ENCODE measurements at regions not wholly inside any gene's neighbourhood (a gene's known extent, or its start where the extent isn't known, plus 50 kb on each side); places are given as distances from the start of the nearest gene placed in this dataset.

DNA sequence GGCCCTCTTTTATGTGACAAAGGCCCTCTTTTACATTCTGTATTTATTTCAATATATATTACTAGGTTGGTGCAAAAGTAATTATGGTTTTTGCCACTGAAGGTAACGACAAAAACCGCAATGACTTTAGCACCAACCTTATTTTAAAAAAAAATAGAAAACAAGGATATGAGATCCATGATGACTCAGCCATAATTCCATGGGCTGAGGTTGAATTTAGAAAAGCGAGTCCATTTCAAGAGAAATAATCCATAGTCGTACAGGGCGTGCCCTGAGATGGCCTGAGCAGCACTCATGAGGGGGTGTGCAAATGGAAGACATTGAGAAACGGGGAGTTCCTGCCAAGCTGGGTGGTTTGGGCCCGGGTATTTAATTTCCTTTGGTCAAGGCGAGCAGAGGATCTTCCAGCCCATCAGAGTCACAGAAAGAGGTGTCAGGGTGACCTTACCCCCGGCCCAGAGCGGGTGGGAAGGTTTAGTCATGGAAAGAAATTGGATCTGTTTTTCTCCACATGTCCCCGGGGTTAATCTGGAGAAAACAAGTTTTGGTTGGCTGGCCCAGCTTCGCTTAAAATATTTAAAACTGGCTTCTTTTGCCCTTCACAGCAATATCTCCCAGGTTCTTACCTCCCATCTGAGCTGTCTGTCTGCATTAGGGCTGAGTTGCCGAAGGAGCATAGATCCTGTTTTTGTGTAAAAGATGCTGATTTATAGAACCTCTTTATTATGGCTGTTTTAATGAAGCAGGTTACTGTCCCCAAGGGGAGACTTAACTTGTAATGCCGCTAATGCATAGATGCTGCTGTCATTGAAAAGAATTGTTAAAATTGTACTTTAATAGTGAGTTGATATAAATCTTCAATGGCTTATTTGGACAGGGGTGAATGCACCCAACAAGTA is 255.6 kb downstream of the PREX1 start:
- no peak for DNase-seq (ENCODE audit: low read depth in 2 of 2)

DNA sequence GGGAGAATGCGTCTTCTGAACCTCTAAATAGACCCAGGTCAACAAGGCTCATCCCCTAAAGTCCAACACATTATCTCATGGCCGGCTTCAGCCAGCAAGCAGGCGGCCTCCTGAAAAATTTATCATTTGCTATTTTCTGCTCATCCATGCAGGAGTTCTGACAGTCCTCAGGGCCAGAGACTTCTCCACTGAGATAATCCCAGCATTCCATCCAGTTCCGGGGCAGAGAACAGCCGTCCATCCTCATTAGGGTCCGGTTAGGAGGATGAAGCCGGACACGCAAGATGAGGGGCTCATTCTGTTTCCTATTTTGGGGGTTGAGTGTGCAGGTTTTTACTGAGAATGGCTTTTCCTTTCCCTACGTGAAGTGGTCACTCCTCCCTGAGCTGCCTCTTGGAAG is 258.1 kb downstream of the PREX1 start:
- DNase-seq (ENCODE audit: low read depth in 2 of 2) = no peak

DNA sequence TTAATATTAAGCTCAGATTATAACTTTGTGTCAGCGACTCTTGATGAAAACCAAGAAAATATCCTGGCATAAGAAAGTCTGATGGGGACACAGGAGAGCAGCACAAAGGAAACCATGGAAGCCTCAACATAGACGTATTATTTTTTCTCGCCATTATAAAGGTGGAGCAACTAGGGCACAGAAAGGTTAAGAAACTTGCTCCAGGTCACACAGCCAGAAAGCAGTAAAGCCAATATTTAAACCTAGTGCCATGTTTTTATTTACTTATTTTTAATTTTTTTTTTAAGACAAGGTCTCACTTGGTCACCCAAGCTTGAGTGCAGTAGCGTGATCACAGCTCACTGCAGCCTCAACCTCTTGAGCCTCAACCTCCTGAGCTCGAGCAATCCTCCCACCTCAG is 259.3 kb downstream of the PREX1 start:
- DNase-seq (ENCODE audit: low read depth in 2 of 2) = no peak

DNA sequence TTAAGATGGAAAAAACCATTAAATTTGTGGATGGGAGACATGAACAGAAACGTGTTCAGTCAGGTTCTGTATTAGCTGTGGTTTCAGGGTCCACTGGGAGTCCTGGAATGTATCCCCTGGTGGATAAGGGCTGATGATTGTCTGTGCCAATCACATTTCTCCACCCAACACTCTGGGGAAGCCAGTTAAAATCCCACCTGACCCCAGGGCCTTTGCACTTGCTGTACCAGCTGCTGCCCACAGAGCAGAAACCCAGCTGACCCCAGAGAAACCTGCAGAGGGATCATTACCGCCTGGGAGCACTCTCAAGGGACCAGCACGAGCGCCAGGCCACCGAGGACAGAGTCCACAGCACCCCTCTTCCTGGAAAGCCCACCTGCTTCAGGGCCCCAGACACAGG is 260.7 kb downstream of the PREX1 start:
- DNase-seq (ENCODE audit: low read depth in 2 of 2) = no peak

DNA sequence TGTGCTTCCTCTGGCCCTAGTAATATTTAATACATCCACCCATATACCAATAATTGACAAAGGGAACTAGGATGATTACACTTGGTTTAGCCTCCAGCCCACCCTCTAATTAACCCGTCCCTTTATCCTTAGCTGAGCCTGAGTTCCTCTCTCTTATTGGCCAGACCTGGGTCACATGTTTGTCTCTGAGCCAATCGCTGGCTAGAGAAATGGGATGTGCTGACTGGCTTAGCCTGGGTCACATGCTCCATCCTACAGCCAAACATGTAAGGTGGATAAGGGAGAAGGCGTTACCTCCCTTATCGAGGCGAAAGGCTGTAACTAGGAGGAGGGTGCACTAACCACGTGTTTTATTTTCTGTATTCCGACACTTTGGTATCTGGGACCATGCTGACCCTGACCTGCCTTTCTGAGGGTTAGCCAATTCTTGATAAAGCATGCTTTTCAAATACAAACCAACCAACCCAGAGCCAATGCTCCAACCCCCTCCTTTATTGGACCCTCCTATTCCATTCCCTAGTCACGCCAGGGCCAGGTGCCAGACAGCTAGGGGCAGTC is 262.7 kb downstream of the PREX1 start:
- no peak for DNase-seq (ENCODE audit: low read depth in 2 of 2)

DNA sequence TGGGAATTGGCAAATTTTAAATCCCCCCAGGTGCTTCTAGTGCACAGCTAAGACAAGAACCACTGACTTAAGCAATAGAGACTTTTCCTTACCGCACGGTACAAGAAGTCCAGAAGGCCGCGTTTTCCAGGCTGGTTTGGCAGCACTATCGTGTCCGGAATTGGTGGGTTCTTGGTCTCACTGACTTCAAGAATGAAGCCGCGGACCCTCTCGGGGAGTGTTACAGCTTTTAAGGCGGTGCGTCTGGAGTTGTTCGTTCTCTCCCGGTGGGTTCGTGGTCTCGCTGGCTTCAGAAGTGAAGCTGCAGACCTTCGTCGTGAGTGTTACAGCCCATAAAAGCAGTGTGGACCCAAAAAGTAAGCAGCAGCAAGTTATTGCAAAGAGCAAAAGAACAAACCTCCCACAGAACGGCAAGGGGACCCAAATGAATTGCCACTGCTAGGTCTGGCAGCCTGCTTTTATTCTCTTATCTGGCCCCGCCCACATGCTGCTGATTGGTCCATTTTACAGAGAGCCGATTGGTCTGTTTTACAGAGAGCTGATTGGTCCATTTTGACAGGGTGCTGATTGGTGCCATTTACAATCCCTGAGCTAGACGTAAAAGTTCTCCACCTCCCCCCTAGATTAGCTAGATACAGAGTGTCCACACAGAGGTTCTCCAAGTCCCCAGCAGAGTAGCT is 264.5 kb downstream of the PREX1 start:
- DNase-seq (ENCODE audit: low read depth in 2 of 2) = no peak

DNA sequence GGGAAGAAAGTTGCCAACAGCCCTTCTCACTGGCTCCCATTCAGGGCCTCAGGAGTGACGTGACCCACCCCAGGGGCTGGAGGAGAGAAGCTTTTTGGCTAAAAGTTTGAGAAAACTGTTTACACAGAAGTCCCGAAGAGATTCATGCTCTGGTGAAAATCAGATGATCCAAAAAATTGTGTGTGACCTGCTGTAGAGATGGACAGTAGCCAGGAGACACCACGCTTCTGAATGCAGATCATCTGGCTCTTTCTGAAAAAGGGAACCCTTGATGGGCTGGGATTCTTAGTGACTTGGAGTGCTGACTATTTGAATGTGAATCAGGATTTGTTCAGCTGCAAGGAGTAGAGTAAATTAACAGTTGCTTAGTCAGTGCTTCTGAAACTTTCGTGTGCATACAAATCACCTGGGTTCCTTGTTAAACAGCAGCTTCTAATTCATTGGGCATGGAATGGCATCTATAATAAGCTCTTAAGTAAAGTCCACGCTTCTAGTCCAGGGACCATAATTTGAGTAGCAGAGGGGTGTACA is 265.1 kb downstream of the PREX1 start:
- no peak for DNase-seq (ENCODE audit: low read depth in 2 of 2)

DNA sequence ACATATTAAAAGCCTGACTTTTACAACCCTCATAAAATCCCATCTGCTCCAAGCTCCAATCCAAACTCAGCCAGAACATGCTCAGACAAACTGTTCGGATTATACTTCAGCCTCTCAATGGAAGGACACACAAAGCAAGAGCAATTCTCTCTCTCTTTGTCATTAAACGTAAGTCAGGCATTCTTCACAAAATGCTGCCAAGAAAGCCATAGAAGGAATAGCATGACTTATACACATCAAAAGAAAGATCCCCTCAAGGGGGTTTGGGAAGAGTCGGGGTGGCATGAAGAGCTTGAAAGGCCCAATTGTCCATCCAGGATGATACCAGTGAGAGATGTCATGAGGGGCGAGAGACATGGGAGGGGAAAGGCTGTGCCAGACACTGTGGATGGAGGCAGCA is 268.9 kb downstream of the PREX1 start:
- DNase-seq (ENCODE audit: low read depth in 2 of 2) = no peak

DNA sequence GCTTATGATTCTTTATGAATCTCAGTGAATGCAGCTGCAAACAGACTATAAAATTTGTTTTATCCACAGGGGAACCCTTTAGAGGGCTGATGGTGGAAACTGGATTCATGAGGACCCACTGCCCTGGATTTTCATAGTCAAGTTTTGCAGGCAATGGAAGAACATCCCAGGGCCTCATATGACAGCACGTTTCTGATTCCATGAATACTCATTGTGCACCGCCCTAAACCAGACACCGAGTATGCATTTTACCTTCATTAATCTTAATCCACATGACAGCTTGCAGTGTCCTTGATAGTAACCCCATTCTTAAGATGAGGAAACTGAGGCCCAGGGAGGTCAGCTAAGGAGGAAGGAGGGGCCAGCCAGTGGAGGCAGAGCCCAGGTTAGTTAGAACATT is 270.4 kb downstream of the PREX1 start:
- DNase-seq (ENCODE audit: low read depth in 2 of 2) = no peak

DNA sequence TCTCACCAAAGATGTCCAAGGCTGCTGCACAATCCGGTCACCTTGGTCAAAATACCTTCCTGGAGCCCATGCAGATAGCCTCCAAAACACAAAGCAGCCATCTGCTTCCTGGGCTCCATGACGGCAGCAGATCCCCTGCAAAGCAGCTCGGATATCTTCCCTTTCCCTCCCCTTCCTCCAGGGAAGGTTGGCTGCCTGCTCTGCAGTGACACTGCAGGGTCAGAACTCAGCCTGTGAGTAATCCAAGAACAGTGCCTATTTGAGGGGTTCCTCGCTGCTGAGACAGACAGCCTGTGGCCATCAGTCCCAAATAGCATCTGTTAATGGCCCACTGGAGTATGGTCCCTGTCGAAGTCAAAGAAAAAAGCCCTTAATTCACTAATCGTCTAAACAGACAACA is 270.8 kb downstream of the PREX1 start:
- no peak for DNase-seq (ENCODE audit: low read depth in 2 of 2)

DNA sequence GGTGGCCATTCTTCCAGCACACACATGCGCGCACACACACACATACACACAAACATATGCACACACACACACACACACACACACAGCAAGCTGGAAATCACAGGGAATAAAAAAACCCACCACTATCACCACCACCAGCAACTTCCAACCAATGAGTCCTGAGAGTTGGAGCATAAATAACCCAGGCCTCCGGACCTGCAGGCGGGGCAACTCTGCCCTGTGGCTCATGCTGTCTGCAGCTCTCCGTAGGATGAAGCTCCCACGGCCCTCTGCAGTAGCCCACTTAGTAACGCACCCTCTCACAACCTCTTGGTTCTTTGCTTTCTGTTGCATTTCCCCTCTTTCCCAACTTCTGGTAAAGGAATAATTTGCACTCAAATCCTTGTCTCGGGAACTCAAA is 275.2 kb downstream of the PREX1 start:
- no peak for DNase-seq (ENCODE audit: low read depth in 2 of 2)

DNA sequence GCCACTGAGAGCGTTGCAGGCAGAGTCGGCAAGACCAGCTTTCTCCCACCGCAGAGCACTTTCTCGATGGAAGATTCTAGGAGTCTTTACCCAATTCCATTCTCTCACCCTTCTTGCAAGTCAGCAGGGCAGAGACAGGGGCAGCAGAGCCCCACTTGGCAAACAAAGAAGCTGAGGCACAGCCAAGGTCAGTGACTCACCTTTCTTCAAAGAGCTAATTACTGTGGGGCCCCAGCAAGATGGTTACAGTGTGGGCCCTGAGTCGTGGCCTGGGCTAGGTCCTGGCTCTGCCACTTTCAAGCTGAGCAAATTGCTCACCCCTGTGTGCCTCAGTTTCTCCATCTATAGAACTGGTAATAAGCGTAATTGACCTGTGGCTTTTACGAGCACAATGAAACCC is 277.0 kb downstream of the PREX1 start:
- no peak for DNase-seq (ENCODE audit: low read depth in 2 of 2)

DNA sequence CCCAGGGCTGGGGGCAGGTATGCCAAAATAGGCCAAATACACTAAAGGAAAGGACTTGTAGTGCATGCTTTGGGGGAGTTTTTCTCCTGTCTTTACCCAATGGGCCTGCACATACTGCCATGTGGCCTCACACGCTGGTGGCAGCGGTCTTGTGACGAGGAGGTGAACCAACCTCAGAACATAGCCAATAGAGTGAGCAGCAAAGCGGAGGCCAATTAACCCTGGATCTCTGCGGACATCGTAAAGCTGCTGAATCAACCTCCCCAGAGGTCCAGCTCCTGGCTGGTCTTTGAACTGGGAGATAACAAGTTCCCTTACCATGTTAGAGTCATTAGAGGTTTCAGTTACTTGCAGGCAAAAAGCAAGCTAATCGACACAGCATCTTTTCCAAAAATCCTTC is 280.1 kb downstream of the PREX1 start:
- DNase-seq (ENCODE audit: low read depth in 2 of 2) = no peak

DNA sequence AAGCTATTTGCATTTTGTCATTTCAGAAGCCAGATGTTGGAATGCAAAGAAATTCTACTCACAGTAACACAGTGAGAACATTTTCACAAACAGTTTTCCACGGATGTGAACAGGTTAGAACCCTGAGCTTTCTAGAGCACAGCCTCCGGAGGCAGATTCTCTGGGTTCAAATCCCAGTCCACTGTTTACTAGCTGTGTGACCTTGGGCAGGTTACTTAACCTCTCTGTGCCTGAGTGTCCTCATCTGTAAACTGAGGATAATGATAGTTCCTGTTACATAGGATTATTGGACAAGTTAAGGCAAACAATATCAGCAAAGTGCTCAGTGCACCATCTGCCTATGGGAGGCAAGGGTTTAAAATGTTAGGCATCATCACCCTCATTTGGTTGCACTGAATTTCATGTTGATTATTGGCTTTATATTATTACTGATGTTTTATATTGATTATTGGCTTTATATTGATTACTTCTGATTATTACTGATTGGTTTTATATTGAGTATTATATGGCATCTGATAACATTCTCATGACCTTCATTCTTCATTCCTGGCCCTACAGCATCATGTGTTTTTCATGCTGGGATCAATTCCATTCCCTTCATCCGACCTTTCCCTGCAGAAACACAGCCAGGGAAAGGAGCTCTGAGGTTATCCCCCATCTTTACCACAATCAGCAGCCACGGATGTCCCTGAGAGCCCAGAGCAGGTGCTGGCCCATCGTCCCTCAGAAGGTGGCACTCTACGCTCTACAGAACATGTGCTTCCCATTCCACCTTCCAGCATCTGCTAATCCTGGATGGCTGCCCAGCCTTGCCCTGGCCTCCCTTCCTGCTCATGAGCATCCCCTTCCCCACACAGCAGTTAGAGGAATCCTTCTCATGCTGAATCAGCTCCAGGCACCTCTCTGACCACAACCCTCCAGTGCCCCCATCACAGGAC is 283.1 kb downstream of the PREX1 start:
- DNase-seq (ENCODE audit: low read depth in 2 of 2) = no peak

DNA sequence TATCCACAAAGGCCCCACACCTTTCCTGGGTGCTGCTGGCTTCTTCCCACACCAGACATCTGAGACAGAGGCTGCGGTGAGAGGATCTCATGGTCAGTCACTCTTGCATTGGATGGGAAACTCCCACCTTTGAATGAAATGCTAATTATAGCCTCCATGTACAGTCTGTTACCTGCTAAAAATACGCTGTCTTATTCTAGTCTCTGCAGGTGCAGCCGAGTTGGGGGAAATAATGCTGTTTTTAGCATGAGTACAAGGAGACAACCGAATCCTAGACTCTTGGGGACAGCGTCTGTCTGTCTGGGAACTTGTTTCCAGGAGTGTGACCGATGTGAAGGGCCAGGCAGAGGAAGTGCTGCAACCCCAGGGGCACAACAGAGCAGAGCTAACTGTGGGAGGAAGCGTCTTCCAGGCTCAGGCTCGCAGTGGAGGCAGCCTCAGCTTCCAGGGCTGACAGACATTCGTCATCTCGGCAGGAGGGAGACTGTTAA is 286.2 kb downstream of the PREX1 start:
- DNase-seq (ENCODE audit: low read depth in 2 of 2) = no peak

DNA sequence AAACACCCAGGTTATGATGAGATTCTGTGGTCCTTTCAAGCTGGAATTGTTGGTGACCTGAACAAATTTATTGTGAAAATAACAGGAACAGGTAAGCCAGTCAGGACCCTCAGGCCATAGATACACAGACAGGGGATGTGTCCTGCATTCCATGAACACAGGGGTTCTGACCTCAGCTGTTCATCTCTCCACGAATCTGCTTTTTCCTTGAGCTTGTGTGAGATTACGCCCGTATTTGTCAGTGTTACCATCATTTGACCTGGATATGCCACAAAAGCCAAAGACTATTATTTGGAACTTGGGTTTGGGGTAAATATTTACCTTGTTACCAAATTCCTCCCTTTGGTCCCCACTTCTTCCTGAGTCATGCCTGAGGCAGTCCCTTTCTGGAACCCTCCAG is 288.9 kb downstream of the PREX1 start:
- DNase-seq (ENCODE audit: low read depth in 2 of 2) = no peak

DNA sequence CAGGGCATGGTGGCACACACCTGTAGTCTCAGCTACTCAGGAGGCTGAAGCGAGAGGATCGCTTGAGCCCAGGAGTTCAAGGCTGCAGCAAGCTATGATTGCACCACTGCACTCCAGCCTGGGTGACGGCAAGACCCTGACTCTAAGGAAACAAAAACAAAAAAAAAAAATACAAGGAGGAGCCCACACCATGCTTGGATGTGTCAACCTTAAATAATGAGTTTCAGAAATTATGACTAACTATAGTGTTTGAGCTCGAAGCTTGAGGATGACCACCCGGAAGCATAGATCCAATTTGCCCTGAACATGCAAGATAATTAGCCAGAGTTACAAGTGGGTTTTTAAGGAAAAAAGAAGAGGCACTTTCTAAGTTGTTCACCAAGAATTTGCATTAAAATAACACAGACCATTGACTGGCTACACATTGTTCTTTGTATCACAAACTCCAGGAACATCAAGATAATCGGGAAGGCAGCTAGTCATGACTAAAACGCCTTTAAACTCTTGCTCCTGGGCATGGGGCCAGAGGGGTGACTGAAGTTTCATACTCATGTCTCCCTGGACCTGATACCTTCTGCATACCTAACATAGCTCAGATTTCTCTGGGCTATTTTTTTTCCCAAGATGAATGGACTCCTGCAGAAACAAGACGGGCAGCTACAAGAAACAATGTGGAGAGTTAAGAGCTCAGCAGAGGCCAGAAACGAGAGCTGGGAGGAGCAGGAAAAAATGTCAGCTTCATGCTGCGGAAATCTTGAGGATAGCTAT is 289.6 kb downstream of the PREX1 start:
- no peak for DNase-seq (ENCODE audit: low read depth in 2 of 2)

DNA sequence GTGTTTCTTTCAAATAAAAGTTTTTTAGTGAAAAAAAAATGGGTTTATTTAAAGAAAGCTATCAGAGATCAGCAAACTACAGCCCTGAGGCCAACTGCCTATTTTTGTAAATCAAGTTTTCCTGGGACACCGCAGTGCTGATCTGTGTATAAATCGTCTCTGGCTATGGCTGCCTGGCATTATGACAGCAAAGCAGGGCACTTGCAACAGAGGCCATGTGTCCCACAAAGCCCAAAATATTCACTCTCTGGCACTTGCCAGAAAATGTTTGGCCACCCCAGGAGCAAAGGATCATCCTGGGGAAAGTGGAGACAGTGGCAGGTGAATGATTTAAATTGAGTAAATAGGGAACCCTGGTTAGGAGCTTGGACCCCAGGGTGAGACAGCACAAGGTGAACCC is 291.6 kb downstream of the PREX1 start:
- DNase-seq (ENCODE audit: low read depth in 2 of 2) = no peak

DNA sequence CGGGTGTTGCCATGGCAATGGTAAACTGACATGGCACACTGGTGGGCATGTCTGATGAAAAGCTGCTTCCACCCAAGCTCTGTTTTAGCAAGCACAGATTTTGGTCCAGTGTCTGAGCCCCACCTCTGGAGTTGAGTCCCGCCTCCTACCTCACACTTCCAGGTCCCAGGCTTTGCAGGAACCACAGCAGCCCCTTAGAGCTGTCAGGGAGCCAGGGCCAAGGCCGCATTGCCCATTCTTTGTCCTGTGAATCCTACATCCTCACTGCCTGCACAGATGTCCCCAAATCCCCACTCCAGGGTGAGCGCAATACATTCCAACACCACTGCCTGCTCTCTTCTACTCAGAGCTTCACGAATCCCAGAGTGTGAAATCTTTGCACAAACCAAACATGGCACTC is 292.2 kb downstream of the PREX1 start:
- no peak for DNase-seq (ENCODE audit: low read depth in 2 of 2)

DNA sequence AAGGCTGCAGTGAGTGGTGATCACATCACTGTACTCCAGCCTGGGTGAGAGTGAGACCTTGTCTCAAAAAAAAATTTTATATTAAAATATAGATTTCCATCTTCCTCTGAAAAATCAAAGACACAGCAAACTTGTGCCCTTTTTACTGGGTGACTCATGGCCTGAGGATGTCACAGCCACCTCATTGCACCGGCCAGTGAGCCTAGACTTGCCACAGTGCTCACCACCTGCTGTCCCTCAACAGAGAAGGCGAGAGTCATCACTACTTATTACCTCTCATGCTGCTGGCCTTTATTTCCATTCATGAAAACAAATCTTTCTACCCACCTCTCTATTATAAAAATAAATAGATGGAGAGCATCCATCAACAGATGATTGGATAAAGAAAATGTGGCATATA is 295.8 kb downstream of the PREX1 start:
- DNase-seq (ENCODE audit: low read depth in 2 of 2) = no peak

DNA sequence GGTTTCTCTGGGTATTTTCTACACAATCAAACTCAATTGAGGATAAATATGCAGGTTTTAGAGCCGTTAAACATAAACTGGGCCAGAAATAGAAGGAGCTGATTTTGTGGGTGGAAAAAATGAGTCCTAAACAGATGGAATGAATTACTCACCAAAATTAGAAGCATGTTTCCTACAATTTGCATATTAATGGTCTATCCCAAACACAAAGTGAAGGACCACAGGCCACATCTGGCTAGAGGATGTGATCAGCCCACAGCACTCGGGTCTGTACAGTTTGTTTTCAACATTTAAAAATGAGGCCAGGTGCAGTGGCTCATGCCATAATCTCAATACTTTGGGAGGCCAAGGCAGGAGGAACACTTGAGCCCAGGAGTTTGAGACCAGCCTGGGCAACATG is 296.3 kb downstream of the PREX1 start:
- DNase-seq (ENCODE audit: low read depth in 2 of 2) = no peak
